CD4-positive, alpha-beta T cell treated with Interleukin-6 for 4 hours (primary cell): ENCODE measurements at regions not wholly inside any gene's neighbourhood (a gene's known extent, or its start where the extent isn't known, plus 50 kb on each side); places are given as distances from the start of the nearest gene placed in this dataset.
"Not testable (repeated sequence)": the region's sequence is repeated elsewhere in the genome, so short reads cannot be mapped to it uniquely, and the experiment has no call there.

Experiments
- DNase-seq: peaks from one replicate; pipeline ENCODE4 v3.0.0-alpha.2; 2020; ENCODE audit warnings: mixed read lengths

DNA sequence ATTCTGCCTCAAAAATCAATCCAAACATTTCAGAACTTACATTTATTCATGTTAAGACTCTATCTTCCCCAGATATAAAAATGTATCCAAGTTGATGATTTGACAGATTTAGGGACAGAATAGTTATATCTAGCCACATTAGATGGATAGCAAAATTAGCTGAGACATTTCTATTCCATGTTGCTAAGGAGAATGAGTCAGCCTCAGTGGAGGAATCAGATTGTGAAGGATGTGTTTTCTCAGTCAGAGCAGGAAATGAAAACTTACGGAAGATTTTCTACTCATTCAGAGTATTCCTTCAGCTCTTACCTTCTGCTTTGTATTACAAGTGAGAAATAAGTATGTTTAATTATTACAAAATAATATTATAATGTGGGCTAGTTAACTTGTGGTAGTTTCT is 556.3 kb upstream of the ANO3 start:
- DNase-seq: no peak

DNA sequence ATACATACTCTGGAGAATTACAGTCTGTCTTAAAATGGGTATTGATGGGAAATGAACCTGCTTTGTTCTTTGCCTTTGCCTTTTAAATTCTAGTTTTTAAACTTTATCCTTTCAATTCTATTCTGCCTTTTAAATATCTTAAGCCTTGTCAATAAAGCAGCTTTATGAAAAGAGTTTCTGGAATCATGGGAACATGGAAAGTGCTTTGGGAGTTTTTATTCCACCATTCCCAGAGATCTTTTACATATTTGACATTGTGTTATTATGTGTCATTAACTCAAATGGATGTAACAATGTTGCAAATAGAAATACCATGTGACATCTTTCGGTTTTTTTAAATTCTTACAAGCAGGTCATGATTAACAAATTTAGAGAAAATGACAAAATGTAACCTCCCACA is 555.7 kb upstream of the ANO3 start:
- DNase-seq: no peak

DNA sequence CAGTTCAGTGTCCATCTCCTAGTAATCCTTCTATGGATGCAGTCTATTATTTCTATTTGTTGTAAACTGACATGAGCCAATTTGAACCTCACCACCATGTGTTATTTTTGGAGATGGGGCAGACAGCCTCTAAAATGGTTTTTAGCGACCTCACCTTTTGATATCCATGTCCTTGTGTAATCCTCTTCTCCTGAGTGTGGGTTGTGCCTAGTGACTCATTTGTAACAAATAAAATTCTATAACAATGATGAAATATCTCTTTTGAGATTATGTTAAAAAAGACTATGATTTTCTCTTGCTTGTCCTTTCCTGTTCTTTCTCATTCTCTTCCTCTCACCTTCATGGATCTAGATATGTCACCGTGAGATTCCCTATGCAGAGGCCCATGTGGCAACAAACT is 554.6 kb upstream of the ANO3 start:
- no peak for DNase-seq

DNA sequence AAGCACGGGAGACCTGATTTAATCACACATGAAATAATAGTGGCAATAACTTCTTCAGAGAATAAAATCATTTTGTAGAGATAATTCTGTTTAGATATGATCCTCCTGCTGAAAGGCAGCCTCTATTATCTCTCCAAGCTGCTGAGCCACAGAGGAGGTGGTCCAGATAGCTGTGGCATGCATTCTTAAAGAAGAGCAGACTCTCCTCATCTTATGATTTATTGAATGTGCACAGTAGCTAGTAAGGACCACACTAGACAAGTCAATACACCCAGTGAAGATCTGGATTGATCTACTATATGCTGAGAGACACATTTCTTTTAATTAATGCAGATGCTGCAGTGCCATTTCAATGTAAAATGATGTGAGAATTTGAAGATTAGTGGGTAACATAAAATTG is 552.9 kb upstream of the ANO3 start:
- DNase-seq: no peak

DNA sequence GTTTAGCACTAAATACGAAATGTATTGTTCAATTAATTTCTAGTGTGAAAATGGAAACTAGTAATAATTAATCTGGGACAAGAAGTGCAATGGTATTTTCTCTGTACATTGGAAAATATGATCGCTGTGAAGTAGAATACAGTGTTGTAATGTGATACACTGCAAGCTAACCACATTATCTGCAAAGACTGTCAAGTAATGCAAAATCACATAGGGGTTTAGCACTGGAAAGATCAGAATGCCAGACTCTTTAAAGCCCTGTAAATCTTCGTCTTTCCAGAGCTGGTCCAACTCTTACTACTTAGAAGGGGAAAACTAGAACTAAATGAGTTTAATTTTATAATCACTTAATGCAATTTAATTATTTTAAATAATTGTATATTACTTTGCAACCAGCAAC is 544.5 kb upstream of the ANO3 start:
- no peak for DNase-seq

DNA sequence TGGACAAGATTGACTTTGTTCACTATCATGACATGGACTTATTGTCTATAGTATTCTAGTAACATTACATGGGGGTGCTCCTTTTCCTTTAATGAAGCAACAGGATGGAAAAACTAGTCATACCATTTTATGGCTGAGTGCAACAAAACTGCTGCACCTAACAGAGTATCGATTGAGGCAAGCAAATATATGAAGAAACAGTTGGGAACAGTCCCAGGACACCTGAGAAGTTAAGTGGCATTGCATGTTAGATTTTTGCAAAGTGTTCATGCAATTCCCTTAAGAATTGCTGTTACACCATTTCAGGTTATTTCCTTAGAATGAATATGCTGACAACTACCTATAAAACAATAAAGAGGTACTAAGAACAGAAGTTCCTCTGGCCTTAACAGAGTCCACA is 541.5 kb upstream of the ANO3 start:
- no peak for DNase-seq

DNA sequence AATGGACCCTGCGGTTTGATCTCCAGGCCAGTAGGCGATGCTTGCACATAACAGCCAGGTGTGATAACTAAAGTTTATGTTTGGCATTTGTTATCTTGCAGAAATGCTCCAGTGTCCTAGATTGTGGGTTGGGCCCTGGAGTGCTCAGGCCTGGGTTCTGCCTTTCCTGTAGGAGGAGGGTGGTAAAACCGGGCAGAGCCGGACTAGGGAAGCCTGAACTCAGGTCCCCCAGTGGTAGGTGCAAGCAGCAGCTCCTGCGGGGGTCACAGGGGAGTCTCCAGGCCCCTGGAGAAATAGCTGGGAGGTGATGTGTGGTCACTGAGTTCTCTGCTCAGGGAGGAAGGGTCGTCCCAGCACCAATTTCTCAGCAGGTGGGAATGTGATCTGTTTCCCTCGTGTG is 538.3 kb upstream of the ANO3 start:
- no peak for DNase-seq

DNA sequence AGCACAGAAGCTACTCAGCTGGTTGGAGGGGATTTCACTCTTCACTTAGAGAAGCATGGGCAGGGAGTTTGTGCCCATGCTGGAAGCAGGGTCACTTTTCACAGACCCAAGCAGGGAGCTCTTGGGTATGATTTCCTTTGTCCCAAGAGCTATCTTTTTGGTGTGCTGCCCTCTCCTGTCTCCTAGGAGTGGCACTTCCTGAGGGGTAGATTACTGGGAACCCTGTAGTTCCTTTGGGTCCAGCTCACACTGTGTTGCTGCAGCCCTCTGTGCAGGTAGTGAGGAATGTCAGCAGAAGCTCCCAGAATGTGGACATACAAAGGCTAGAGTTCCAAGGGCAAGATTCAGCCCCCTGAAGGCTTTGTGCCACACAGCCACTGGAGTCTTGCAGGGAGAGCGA is 537.1 kb upstream of the ANO3 start:
- DNase-seq: no peak

DNA sequence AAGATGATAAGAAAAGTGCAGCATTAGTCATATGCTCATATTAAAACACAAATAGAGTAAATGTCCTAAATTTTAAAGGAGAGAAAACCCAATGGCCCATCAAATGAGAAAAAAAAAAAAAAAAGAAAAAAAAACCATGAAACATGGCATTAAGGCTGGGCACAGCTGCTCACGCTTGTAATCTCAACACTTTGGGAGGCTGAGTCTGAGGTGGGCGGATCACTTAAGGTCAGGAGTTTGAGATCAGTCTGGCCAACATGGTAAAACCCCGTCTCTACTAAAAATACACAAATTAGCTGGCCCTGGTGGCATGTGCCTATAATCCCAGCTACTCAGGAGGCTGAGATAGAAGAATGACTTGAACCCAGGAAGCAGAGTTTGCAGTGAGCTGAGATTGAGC is 515.5 kb upstream of the ANO3 start:
- DNase-seq: no peak

DNA sequence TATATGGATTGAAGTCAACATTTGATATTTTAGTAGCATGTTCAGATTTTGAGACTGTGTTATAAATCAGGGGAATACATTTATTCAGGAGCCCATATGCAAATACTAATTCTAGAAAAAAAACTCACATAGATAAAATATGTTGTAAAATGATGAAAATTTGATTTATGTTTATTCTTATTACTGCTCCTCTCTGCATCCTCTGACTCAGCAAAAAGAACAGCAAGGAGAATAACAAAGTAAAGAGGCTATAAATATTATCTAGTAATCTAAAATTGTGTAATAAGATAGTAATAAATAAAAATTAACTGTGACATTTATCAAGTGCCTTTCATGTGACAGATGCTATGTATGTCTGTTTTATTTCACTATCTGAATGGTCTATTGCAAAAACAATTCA is 507.2 kb upstream of the ANO3 start:
- DNase-seq: no peak

DNA sequence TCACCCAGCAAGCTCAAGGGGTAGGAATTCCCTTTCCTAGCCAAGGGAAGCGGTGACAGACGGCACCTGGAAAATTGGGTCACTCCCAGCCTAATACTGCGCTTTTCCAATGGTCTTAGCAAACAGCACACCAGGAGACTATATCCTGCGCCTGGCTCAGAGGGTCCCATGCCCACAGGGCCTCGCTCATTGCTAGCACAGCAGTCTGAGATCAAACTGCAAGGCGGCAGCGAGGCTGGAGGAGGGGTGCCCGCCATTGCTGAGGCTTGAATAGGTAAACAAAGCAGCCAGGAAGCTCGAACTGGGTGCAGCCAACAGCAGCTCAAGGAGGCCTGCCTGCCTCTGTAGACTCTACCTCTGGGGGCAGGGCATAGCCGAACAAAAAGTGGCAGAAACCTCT is 500.4 kb upstream of the ANO3 start:
- not testable (repeated sequence) for DNase-seq

DNA sequence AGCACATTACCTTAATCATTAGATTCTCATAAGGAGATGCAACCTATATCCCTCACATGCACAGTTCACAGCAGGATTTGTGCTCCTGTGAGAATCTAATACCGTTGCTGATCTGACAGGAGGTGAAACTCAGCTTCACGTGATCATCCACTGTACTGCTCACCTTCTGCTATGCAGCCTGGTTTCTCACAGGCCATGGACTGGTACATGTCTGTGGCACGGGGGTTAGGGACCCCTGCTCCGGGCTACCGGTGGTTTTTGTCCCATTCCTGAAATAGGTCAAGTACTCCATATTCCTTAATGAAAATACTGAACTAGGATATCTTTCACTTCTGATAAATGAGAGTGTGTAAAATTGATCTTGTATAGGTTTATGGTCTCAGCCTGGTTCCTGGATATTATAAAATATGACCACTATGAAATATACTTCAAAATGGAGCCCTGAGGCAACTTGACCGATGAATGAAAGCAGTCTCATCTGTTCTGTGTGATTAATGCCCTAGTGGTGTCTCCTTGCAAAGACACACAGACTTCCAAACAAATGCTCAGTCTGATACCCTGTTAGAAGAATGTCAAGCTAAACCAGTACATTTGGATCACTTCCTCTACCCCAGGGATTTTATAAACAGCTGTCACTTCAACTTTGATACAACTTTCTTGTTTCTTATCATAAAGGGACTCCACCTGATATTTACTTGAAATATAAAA is 492.9 kb upstream of the ANO3 start:
- DNase-seq: no peak

DNA sequence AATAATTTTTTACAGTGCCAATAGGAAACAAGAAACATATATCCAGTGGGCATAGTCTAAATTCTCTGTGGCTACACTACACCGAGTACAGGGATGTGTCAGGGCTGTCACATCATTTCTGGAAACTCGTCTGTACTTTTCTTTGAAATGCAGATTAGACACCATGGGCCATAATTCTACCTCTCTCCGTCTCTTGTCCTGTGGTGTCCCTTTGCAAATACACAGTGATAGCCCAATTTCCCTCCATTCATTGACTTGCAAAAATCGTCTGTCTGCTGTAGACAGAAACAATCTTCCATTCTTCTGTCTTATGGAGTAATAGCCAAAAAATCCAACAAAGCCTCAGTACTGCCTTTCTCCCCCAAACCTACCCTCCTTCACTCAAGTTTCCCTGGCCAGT is 487.1 kb upstream of the ANO3 start:
- no peak for DNase-seq

DNA sequence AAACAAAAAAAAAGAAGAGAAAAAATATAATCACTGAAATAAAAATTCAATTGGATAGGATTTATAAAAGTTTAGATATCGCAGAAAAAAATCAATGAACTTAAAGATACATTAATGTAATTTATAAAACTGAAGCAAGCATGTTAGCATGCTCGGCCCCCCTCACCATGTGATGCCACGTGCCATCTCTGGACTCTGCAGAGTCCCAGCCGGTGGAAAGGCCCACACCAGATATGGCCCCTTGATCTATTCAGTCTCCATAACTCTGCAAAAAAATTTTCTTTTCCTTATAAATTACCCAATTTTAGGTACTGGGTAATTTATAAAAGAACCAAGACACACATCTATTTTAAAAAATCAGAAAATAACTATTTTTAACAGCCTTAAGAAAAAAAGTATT is 476.0 kb upstream of the ANO3 start:
- no peak for DNase-seq

DNA sequence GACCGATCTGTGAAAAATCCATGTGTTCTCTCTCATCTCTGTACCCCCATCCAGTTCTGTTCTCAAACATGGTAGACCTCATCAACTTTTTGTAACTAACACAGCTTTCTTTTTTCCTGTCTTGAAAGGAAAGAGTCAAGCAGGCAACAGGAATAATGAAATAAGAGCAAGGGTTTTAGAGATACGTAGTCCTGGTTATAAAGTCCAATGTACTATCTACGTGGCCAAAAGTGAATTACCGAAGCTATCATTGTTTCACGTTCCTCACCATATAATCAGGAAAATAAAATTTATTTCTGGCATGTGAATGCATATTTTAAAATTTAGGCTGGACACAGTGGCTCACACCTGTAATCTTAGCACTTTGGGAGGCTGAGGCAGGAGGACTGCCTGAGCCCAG is 472.2 kb upstream of the ANO3 start:
- DNase-seq: no peak

DNA sequence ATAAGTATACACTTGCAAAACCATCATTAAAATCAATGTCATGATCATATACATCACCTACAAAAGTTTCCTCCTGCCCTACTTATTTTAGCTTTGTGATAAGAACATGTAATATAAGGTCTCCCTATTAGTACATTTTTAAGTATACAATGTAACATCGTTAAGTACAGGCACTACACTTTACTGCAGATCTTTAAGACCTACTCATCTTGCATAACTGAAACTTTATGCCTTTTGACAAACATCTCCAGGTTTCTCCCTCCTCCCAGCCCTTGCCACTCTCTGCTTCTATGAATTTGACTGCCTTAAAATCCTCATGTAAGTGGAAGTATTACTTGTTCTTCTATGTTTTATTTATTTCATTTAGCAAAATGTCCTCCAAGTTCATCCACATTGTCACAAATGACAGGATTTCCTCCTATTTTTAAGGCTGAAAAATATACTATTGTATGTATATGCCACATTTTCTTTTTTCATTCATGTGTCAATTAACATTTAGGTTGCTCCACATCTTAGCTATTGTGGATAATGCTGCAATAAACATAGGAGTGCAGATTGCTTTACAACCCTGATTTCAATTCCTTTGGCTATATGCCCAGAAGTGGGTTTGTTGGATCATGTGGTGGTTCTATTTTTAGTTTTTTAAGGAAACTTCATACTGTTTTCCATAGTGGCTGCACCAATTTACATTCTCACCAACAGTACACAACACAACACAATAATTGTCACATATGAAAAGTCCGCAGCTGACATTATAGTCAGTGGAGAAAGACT is 471.1 kb upstream of the ANO3 start:
- no peak for DNase-seq

DNA sequence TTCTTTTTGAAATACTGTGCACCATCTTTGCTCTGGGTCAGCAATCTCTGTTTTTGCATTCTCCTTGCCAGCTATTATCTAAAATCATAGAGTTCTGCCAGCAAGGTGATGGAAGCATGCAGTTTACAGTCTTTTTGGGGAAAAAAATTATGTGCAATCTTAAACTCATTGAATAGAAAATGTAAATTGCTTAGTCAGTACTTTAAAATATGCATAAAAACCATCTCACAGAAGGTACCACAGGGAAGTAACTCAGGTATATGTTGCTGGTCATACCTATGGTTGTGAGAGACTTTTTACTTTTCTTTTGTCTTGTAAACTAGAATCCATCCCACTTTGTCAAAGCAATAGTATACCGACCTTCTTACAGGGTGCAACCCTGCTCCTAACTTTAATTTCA is 469.8 kb upstream of the ANO3 start:
- no peak for DNase-seq

DNA sequence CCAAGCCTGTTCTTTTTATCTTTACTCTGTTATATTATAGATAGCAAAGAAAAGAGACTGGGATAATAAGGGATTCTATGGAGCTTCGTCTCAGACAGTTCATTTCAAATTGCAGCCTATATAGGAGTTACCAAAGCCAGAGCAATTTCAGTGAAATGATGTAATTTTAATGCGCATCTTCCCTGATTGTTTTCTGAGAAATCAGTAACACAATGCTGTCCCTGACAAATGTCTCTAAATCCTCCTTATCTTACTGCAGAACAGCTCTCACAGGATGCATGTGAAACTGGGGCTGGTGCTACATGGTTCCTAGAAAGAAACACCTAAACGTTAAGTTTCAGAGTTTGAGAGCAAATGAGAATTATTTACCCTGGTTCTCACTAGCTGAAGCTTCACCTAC is 467.9 kb upstream of the ANO3 start:
- no peak for DNase-seq

DNA sequence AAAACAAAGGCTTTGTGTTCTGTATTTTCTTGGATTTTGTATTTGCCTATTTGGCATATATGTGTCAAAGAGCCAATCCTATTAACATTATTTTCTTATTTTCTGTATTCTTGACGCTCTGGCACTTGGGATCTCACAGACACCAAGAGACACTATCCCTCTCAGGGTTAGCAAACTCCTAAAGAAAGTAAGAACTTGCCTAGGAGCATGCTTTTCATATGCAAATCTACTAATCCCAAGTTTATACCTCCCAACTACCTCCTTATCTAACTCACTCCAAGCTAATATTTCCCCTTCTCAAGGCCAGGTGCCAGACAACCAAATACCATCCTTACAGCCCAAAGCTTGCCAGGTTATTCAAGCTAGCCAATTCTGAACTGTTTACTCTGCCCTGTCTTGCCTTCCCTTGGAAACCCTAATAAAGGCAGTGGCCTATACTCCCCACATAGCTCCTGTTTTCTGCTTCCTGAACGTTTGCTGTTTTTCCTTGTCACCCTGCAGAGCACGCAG is 455.4 kb upstream of the ANO3 start:
- DNase-seq: no peak

DNA sequence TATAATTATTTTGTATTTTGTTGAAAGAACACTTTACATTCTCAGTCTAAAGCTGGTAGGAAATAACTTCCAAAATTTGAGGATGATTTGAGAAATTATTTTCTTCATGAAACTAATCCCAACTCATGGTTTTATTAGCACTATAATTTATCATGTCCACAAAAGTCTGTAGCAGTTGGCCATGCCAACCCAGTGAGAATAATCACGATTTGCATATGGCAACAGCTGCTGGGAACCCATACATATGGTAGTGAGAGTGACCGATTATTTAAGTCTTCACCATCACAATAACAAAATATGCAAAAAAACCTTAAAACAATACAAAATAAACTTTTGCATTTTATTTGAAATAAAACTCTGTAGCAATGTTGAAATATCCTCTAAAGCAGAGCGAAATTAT is 445.9 kb upstream of the ANO3 start:
- DNase-seq: no peak

DNA sequence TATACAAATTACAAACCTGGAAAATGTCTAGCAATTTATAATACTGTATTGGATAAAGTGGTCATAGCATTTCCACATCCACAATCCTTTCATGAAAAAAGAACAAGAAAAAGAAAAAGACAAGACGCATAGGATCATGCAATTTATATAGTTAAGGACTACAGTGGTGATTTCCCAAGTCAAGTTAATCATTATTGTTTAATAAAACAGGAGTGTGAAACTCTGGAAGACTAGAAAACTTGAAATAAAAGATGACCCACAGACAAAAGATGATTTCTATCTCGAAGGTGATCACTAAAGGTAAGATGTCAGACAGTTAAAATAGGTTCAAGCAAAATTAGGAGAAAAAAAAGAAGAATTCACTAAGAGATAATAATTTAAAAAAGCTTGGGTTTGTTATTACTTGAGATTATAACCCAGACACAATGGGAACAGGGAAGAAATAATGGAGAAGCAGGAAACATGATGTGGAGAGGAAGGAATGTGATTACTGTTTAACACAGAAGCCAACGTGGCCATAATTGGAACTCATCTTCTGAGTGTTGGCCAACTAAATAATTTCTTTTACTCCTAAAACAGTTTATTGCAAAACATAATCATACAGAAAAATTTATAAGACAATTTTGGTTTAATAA is 441.2 kb upstream of the ANO3 start:
- no peak for DNase-seq

DNA sequence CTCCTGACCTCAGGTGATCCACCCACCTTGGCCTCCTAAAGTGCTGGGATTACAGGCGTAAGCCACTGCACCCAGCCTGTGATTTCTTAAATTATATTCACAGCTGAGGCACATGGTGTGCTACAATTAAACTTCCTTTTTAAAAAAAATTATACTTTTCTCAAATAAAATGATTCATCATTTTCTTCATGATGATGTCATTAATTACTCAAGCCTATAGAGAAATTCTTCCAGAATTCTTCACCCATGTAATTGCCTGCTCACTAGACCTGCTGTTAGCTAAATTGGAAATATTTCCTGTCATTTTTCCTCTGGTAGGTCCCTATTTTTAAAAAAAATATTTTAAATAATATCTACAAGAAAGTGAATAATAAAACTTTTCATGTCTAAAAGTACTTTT is 440.0 kb upstream of the ANO3 start:
- DNase-seq: no peak

DNA sequence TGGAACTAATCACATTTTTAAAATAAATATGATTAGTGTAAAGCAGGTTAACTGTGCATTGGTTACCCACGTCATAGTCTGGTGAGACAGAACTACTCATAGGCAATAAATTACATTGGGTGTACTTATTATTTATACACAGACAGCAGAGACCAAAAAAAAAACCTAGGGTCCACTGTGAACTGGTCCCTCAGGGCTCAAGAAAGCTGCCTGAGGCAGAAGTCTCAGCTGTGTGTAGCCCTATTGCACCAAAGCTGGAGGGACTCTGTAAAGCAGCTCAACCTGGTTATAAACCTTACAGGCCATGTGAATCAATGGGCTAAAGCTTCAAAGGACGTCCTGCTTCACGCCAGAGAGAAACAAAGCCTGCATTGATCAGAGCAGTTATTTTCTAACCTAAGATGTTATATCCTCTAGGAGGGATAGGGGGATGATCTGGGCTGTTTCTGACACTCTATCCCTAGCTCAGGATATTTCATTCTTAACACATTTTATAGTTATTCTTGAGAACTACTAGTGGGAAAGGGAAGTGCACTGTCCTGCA is 432.2 kb upstream of the ANO3 start:
- no peak for DNase-seq

DNA sequence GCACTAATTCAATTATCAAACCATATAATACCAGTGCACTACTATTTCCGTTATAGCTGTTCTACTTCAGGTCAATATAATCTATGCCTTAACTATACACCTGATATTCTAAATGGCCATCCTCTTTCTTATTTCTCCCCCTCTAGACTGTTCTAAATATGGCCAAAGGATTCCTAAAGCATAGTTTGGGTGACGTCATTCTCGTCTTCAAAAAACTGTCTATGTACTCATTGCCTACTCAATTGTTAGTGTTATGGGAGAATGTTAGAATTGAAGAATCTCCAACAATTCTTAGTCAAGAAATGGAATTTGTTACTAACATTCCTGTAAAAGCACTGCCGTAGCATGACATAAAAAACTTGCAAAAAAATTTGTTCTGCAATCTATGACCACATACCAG is 431.1 kb upstream of the ANO3 start:
- no peak for DNase-seq
